Heart left ventricle (tissue), 13 donors: ENCODE measurements at regions not wholly inside any gene's neighbourhood (a gene's known extent, or its start where the extent isn't known, plus 50 kb on each side); places are given as distances from the start of the nearest gene placed in this dataset.

ENCODE experiments used
- POLR2A ChIP-seq, 2 donors: fragments of 450-650 bp; IDR thresholded peaks; one replicate each; pipeline ENCODE4 v1.6.1; 2017; ENCODE audit warnings: antibody characterized with exemption in 2 of 2, mild to moderate bottlenecking in 2 of 2, moderate library complexity in 2 of 2
- TF ChIP-seq, protein P1 (sequence below), 12 donors: fragments of 200-600 bp; sonication (generic) in 4 of 12; IDR thresholded peaks; one replicate each; pipeline versions ENCODE4 v1.5.0 to v1.8.0; 2018 to 2022; ENCODE audit warnings: antibody characterized with exemption in 12 of 12, mild to moderate bottlenecking in 5 of 12
- donor health status: ischemic (EF 13 %, LVEDD 7.1; RV severe dilation, severe dysfunction).
- donor health status: DM: no; HTN: yes; CAD: no.
- donor health status: DM: no; HTN: no; CAD: no.
- donor health status: ischemic (EF 25% LVEDD 6.9; RV normal size, moderate dysfunction).
- donor health status: ischemic (EF 25% LVEDD 5.7; RV mildly dilated, moderate dysfunction).
- donor health status: ischemic (EF 35%, LVEDD 5.7; RV mildly dilated, moderate dysfunction).
- donor health status: nonischemic (EF 11% LVEDD 7.7; RV severe dilation, severe dysfunction).
- donor health status: DM: yes; HTN: yes; CAD: no.
- donor health status: PGD.
- donor health status: ischemic (EF 29% LVEDD 5.4; RV normal size, mild dysfunction).
- donor health status: nonischemic (EF 23%, LVEDD 6.1; RV moderate dilation, normal function).

GRCh38 chr3:94946683-94947082 lies 883.8 kb downstream of the NSUN3 start:
- TF ChIP-seq POLR2A (IDR thresholded peaks at IDR 0.05): no peak
- TF ChIP-seq, protein P1, sequence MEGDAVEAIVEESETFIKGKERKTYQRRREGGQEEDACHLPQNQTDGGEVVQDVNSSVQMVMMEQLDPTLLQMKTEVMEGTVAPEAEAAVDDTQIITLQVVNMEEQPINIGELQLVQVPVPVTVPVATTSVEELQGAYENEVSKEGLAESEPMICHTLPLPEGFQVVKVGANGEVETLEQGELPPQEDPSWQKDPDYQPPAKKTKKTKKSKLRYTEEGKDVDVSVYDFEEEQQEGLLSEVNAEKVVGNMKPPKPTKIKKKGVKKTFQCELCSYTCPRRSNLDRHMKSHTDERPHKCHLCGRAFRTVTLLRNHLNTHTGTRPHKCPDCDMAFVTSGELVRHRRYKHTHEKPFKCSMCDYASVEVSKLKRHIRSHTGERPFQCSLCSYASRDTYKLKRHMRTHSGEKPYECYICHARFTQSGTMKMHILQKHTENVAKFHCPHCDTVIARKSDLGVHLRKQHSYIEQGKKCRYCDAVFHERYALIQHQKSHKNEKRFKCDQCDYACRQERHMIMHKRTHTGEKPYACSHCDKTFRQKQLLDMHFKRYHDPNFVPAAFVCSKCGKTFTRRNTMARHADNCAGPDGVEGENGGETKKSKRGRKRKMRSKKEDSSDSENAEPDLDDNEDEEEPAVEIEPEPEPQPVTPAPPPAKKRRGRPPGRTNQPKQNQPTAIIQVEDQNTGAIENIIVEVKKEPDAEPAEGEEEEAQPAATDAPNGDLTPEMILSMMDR (IDR thresholded peaks at IDR 0.05): no peak
